HL-60 (cell line): ENCODE measurements at regions not wholly inside any gene's neighbourhood (a gene's known extent, or its start where the extent isn't known, plus 50 kb on each side); places are given as distances from the start of the nearest gene placed in this dataset.

Experiments
- TF ChIP-seq, protein P1 (sequence below): IDR thresholded peaks from 2 replicates; pipeline ENCODE4 v1.6.1; 2012; ENCODE audit warnings: low read depth; ENCODE audit not compliant: insufficient replicate concordance
- TF ChIP-seq, protein P2 (sequence below): IDR thresholded peaks from one replicate; pipeline ENCODE4 v1.5.1; 2011; ENCODE audit warnings: low read length, control low read depth, inconsistent platforms; ENCODE audit not compliant: insufficient read depth

DNA sequence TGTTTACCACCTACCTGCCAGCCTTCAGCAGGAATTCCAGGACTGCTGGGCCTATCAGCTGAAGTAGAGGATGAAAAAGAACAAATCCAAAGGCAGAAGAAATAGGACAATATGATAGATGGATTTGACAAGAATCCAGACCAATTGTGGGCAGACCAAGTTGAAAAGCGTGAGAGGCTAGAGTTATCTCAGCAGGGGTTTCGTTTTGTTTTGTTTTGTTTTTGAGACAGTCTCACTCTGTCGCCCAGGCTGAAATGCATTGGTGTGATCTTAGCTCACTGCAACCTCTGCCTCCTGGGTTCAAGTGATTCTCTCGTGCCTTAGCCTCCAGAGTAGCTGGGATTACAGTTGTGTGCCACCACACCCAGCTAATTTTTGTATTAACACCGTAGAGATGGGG is 113.2 kb downstream of the PALM2AKAP2 start:
- TF ChIP-seq, protein P1, sequence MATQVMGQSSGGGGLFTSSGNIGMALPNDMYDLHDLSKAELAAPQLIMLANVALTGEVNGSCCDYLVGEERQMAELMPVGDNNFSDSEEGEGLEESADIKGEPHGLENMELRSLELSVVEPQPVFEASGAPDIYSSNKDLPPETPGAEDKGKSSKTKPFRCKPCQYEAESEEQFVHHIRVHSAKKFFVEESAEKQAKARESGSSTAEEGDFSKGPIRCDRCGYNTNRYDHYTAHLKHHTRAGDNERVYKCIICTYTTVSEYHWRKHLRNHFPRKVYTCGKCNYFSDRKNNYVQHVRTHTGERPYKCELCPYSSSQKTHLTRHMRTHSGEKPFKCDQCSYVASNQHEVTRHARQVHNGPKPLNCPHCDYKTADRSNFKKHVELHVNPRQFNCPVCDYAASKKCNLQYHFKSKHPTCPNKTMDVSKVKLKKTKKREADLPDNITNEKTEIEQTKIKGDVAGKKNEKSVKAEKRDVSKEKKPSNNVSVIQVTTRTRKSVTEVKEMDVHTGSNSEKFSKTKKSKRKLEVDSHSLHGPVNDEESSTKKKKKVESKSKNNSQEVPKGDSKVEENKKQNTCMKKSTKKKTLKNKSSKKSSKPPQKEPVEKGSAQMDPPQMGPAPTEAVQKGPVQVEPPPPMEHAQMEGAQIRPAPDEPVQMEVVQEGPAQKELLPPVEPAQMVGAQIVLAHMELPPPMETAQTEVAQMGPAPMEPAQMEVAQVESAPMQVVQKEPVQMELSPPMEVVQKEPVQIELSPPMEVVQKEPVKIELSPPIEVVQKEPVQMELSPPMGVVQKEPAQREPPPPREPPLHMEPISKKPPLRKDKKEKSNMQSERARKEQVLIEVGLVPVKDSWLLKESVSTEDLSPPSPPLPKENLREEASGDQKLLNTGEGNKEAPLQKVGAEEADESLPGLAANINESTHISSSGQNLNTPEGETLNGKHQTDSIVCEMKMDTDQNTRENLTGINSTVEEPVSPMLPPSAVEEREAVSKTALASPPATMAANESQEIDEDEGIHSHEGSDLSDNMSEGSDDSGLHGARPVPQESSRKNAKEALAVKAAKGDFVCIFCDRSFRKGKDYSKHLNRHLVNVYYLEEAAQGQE, result no peak
- TF ChIP-seq, protein P2, sequence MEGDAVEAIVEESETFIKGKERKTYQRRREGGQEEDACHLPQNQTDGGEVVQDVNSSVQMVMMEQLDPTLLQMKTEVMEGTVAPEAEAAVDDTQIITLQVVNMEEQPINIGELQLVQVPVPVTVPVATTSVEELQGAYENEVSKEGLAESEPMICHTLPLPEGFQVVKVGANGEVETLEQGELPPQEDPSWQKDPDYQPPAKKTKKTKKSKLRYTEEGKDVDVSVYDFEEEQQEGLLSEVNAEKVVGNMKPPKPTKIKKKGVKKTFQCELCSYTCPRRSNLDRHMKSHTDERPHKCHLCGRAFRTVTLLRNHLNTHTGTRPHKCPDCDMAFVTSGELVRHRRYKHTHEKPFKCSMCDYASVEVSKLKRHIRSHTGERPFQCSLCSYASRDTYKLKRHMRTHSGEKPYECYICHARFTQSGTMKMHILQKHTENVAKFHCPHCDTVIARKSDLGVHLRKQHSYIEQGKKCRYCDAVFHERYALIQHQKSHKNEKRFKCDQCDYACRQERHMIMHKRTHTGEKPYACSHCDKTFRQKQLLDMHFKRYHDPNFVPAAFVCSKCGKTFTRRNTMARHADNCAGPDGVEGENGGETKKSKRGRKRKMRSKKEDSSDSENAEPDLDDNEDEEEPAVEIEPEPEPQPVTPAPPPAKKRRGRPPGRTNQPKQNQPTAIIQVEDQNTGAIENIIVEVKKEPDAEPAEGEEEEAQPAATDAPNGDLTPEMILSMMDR, result no peak
